ENCODE measurements at regions not wholly inside any gene's neighbourhood (a gene's known extent, or its start where the extent isn't known, plus 50 kb on each side); places are given as distances from the start of the nearest gene placed in this dataset.

DNA sequence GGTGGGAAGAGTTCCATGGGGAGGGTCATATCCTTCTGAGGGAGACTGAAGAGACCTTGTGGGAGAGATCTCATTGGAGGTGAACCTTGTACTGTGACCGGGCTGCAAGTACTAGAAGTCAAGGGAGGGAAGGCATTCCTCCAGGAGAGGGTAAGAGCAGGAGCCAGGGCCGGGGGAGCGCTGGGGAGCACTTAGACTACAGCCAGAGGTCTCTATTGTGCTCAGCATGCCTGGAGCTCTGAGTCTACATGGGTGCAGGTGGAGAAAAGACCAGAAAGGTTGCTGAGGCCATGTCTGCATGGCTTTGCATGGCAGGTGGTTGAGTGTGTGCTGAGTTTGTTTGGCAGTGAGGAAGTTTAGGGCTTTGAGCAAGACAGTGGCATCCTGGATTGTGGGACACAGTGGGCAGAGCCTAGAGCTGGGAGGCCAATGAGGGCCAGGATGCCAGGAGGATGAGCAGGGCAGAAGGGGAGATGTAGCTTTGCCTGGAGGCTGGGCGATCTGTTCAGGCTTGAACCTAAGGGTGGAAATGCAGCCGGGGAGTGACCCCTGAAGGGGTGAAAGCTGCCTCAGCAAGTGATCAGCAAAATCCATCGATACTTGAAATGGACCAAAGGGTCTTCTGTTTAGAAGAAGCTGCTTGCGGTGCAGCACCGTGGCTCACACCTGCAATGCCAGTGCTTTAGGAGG lies 317.4 kb upstream of the TNRC6C start:
- H3K4me3 Mint-ChIP-seq, result no peak overlapping the region
- H3K9me3 Mint-ChIP-seq, result no peaks in the 10 kb centered on the region
- no peak for ATAC-seq (ENCODE audit: low read depth)
- DNase-seq, result no peak
- H3K27me3 Mint-ChIP-seq, result peaks cover 33% of the 10 kb centered on the region
- no peak overlapping the region for H3K27ac Mint-ChIP-seq
- peaks cover 12% of the 10 kb centered on the region for H3K4me1 Mint-ChIP-seq
- POLR2A ChIA-PET, result no interaction called here
- no peaks in the 10 kb centered on the region for H3K36me3 Mint-ChIP-seq

DNA sequence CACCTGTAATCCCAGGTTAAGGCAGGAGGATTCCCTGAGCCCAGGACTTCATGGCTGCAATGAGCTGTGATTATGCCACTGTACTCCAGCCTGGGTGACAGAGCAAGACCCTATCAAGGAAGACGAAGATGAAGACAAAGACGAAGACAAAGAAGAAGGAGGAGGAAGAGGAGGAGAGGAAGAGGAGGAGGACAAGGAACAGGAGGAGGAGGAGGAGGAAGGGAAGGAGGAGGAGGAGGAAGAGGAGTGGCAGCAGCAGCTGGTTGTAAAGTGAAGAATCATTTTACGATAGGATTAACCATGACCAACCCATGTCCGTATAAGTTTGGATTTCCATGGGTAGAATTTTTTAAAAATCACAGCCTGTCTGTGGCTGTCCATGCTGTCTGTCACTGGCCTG lies 316.8 kb upstream of the TNRC6C start:
- POLR2A ChIA-PET, result no interaction called here
- H3K27ac Mint-ChIP-seq, result no peak overlapping the region
- no peak overlapping the region for H3K4me3 Mint-ChIP-seq
- peaks cover 15% of the 10 kb centered on the region for H3K4me1 Mint-ChIP-seq
- DNase-seq, result no peak
- peaks cover 33% of the 10 kb centered on the region for H3K27me3 Mint-ChIP-seq
- no peaks in the 10 kb centered on the region for H3K36me3 Mint-ChIP-seq
- no peaks in the 10 kb centered on the region for H3K9me3 Mint-ChIP-seq
- ATAC-seq (ENCODE audit: low read depth), result no peak

DNA sequence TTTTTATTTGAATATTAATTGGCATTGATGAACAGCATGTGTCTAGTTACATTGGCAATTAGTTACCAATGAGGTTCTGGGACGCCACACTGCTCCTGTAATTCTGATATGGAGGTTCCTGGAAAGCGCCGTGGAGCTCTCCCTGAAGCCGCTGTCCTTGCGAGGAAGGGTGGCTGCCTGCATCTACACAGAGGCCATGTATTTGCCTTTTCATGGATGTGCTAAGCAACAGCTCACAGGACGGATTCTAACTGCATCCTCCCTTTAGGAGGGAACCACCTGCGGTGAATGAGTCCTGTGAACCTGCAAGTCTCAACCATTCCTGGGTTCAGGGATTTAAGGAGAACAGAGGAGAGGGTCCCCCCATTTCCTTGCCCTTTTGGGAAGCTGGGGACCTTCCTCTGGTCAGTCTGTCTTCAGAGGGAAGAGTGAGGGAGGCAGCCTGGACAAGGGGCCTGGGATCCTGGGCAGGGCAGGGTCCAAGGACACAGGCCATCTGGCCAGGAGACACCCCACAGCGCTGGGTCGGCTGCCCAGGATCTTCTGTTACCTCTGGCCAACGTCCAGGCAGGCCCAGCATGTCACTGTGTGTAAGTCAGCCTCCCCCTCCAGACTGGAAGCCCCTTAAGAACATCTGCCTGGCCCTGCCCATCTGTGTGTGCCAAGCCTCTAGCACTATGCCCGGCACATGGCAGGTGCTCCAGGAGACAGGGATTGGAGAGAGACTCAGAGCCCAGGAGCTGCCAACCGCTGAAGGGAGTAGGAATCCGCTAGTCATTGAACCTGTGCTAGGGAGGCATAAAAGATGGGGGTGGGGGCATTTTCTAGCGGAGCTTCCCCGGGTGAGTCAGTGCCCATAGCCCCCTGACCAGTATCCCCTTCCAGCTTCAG lies 314.1 kb upstream of the TNRC6C start:
- DNase-seq (no peak), ATAC-seq (ENCODE audit: low read depth) (no peak)
- Mint-ChIP-seq H3K4me1 (peaks cover 22% of the 10 kb centered on the region), H3K36me3 (no peaks in the 10 kb centered on the region), H3K27me3 (peaks cover 26% of the 10 kb centered on the region), H3K9me3 (no peaks in the 10 kb centered on the region), H3K4me3 (no peak overlapping the region), H3K27ac (peak overlapping the region; percentile 93)
- POLR2A ChIA-PET, result interaction anchor here (0.6 to 2.7 kb wide), 5 partner anchors 19 to 313 kb away, joined by 3 to 19 read pairs (median 10); partner anchors contain the start of gene TNRC6C

DNA sequence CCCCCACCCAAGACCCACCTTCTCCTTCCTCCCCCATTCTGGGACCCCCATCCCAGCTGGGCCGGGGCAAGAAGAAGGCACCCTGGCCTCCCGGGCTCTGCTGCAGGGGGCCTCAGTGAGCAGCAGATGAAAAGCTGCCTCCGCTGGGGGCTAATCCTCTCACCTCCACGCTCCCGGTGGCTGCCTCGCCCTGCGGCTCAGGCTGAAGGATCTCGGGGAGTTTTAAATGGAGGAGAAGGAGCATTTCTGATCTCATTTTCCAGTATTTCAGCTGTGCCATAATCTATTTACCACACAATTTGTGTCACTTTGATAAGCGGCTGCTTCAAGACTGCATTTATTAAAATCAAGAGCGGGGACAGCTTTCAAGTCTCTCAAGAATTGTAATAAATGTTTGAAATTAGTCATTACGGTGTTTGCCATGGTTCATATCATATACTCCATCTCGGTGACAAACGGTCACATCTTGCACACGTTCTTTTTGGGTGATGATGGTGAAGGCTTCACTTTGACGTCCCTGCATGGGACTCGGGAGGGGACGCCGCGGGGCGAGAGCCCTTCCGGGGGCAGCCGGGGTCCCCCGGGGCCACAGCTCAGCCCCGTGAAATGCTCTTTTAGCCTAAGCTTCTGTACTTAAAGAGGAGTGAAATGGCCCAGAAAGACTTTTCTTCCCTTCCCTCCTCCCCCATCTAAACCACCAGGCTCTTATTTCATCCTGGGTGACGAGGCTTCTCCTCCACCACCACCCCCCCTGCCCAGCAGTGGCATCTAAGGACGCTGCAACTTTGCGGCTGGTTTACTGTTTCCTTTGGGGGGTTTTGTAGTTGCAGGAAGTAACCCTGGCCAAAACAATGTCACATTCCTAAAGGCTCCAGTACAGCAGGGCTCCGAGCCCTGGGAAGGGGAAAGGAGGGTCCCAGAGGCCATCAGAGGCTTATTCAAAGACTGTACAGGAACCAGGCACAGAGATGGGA lies 313.1 kb upstream of the TNRC6C start:
- peaks cover 24% of the 10 kb centered on the region for H3K4me1 Mint-ChIP-seq
- no peaks in the 10 kb centered on the region for H3K9me3 Mint-ChIP-seq
- POLR2A ChIA-PET, result interaction anchor here (0.6 to 2.7 kb wide), 8 partner anchors 9 to 312 kb away, joined by 3 to 19 read pairs (median 6); partner anchors contain the start of gene TNRC6C
- peak overlapping the region; percentile 73 for H3K4me3 Mint-ChIP-seq
- no peaks in the 10 kb centered on the region for H3K36me3 Mint-ChIP-seq
- DNase-seq (peak; percentile 63), ATAC-seq (ENCODE audit: low read depth) (peak; percentile 77)
- peaks cover 17% of the 10 kb centered on the region for H3K27me3 Mint-ChIP-seq
- peak overlapping the region; percentile 93 for H3K27ac Mint-ChIP-seq

DNA sequence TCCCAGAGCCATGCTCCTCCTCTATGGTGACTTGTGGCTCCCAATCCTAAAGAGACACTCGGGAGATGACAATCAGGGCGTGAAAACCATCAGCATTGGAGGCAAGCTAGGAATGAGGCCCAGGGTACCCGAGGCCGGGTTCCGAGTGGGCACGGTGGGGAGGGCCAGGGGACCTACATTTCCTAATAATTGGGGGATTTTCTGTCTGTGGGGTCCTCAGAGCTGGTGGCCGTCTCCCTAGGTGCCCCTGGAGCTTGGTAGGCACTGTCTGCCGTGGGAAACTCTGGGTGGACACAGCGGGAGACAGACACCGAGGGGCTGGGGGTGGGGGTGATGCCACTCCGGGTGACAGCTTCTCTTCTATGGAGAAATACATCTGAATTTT lies 312.5 kb upstream of the TNRC6C start:
- DNase-seq (no peak), ATAC-seq (ENCODE audit: low read depth) (no peak)
- Mint-ChIP-seq H3K9me3 (no peaks in the 10 kb centered on the region), H3K4me3 (peak overlapping the region; percentile 73), H3K27ac (peak overlapping the region; percentile 93), H3K4me1 (peaks cover 24% of the 10 kb centered on the region), H3K27me3 (peaks cover 10% of the 10 kb centered on the region), H3K36me3 (no peaks in the 10 kb centered on the region)
- POLR2A ChIA-PET, result interaction anchor here (0.6 to 2.7 kb wide), 6 partner anchors 10 to 312 kb away, joined by 3 to 19 read pairs (median 10); partner anchors contain the start of gene TNRC6C

DNA sequence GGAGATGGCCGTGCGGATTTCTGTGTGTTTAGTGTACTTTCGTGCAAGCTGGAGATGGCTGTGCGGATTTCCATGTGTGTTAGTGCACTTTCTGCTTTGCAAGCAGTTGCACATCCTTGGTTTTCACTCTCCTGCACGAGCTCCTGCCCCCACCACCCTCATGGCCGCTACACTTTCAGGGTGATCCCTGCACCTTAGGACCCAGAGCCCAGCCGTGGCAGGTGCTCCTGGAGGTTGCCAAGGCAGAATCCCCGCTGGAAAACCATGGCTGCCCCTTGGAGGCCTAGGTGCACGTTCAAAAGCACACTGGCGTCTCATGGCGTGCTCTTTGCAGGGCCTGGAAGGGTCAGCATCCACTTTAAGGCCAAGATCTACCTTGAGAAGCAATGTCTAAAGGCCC lies 311.0 kb upstream of the TNRC6C start:
- no peaks in the 10 kb centered on the region for H3K9me3 Mint-ChIP-seq

DNA sequence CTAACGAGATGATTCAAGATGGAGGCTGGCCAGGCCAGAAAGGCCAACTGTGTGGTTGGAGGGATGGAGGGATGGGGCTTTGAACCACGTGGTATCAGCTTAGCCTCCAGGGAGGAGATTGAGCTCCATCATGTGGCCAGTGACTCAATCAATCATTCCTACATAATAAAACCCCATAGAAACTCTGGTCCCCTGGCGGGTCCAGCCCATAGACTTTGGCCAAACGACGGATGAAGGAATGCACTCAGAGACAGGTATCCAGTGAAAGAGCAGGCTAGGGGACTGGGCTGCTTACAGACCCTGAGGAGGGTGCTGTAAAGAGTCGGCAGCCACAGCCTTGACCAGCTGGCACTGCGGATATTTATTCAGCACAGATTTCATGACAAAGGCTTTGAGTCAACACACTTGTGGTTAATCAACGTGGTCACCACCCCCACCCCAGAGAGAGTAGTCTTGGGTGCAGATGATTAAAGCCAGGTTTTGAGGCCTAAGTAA lies 308.7 kb upstream of the TNRC6C start:
- Mint-ChIP-seq H3K27me3 (peaks cover 4% of the 10 kb centered on the region), H3K4me1 (peaks cover 24% of the 10 kb centered on the region), H3K9me3 (no peaks in the 10 kb centered on the region), H3K36me3 (no peaks in the 10 kb centered on the region), H3K4me3 (no peak overlapping the region), H3K27ac (no peak overlapping the region)
- no peak for DNase-seq
- POLR2A ChIA-PET, result interaction anchor here (1.5 kb wide), 1 partner anchor 17 kb away, joined by 3 read pairs; no protein-coding TSS in a partner anchor
- ATAC-seq (ENCODE audit: low read depth), result no peak

More for the DNA sequence above, 311.0 kb upstream of the TNRC6C start:
- H3K4me3 Mint-ChIP-seq, result no peak overlapping the region
- peaks cover 7% of the 10 kb centered on the region for H3K27me3 Mint-ChIP-seq
- no peaks in the 10 kb centered on the region for H3K36me3 Mint-ChIP-seq
- POLR2A ChIA-PET, result no interaction called here
- ATAC-seq (ENCODE audit: low read depth), result no peak
- DNase-seq, result no peak
- H3K4me1 Mint-ChIP-seq, result peaks cover 24% of the 10 kb centered on the region
- no peak overlapping the region for H3K27ac Mint-ChIP-seq

DNA sequence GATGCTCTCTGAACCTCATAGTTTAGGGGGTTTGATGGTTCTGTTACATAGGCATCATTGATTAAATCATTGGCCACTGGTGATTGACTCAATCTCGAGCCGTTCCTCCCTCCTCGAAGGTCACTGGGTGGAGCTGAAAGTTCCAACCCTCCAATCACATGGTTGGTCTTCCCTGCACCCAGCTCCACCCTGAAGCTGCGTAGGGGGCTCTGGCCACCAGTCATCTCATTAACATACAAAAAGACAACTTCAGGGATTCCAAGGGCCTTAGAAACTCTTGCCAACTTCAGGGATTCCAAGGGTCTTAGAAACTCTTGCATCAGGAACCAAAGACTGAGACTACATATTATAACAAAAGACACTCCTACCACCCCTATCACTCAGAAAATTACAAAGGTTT lies 306.5 kb upstream of the TNRC6C start:
- ATAC-seq (ENCODE audit: low read depth) (no peak), DNase-seq (no peak)
- Mint-ChIP-seq H3K4me1 (peaks cover 11% of the 10 kb centered on the region), H3K9me3 (no peaks in the 10 kb centered on the region), H3K27me3 (peaks cover 12% of the 10 kb centered on the region), H3K27ac (no peak overlapping the region), H3K4me3 (no peak overlapping the region), H3K36me3 (no peaks in the 10 kb centered on the region)
- POLR2A ChIA-PET, result no interaction called here

DNA sequence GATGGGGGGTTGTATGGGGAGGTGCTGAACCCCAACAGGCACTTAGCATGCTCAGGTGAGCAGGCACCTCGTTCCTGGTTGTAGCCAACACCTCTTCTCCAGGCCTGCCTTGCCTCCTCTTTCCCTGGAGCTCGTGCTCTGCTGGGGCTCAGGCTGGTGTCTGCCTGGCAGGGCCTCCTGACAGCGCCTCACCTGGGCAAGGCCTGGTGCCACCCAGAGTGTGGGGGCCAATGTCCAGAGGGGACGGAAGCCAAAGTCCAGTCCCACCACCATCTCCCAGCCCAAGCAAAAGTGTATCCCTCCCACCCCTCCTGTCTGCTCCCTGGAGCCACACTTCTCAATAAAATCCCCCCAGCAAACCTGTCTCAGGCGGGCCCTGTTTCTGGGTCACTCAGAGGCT lies 304.2 kb upstream of the TNRC6C start:
- DNase-seq (no peak), ATAC-seq (ENCODE audit: low read depth) (no peak)
- Mint-ChIP-seq H3K4me1 (peaks cover 6% of the 10 kb centered on the region), H3K27ac (no peak overlapping the region), H3K4me3 (no peak overlapping the region), H3K36me3 (no peaks in the 10 kb centered on the region), H3K9me3 (peaks cover 5% of the 10 kb centered on the region), H3K27me3 (peaks cover 22% of the 10 kb centered on the region)
- POLR2A ChIA-PET, result no interaction called here

DNA sequence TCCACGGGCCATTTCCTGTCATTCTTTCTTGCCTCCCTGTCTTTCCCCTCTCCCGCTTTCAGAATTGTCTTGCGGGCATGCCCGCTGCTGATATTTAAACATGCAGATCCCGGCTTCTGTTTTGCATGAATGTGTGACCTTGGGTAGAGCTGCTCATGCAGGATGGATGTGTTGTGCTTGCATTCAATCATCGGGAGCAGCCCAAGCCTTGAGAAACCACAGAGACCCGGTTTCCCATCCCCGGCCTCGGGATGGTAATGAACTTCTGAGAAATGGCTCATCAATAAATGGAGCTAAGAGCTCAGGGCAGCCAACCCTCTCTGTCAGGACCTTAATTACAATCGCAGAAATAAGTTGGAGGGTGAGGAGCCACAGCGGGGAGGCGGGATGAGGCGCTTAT lies 303.7 kb upstream of the TNRC6C start:
- ATAC-seq (ENCODE audit: low read depth) (no peak), DNase-seq (no peak)
- Mint-ChIP-seq H3K4me1 (peaks cover under 1% of the 10 kb centered on the region), H3K36me3 (no peaks in the 10 kb centered on the region), H3K9me3 (peaks cover 5% of the 10 kb centered on the region), H3K27ac (no peak overlapping the region), H3K4me3 (no peak overlapping the region), H3K27me3 (peaks cover 22% of the 10 kb centered on the region)
- POLR2A ChIA-PET, result no interaction called here

DNA sequence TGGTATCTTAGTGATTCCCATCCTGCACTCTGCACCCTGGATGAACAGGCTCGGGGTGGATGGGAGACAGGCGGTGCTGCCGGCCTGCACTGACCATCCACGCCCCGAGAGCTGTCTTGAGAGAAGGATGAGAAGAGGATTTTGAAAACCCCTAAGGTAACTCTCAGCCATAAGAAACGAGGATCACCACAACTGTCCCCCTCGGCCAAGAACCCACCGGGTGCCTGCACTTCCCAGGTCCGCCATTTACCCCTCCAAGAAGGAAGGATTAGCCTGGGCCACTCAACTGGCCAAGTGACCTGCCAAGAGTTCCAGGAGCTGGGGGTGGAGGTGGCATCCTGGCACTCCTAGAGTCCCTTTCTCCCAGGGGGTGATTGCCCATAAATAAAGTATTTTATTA lies 302.4 kb upstream of the TNRC6C start:
- no peak overlapping the region for H3K27ac Mint-ChIP-seq
- H3K4me3 Mint-ChIP-seq, result no peak overlapping the region
- POLR2A ChIA-PET, result no interaction called here
- peaks cover 5% of the 10 kb centered on the region for H3K9me3 Mint-ChIP-seq
- peaks cover 2% of the 10 kb centered on the region for H3K36me3 Mint-ChIP-seq
- no peak for ATAC-seq (ENCODE audit: low read depth)
- peaks cover 27% of the 10 kb centered on the region for H3K27me3 Mint-ChIP-seq
- DNase-seq, result no peak
- no peaks in the 10 kb centered on the region for H3K4me1 Mint-ChIP-seq

DNA sequence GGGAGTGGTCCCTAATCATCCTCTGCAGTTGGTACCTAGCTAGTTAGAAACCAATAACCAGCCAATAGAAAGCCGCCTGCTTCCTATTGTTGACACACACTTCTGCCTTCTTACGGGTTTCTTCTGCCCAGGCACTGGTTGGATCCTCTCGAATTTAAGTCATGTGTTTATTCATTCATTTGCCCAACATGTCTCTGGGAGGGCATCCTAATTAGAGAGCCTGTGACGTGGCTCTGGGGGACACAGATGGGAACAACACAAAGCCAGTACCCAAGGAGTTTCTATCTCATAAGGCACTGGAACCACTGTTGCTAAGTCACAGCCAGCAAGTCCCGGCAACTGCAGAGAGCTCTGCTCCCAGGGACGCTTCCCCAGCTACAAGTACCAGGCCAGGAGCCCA lies 300.7 kb upstream of the TNRC6C start:
- POLR2A ChIA-PET, result no interaction called here

DNA sequence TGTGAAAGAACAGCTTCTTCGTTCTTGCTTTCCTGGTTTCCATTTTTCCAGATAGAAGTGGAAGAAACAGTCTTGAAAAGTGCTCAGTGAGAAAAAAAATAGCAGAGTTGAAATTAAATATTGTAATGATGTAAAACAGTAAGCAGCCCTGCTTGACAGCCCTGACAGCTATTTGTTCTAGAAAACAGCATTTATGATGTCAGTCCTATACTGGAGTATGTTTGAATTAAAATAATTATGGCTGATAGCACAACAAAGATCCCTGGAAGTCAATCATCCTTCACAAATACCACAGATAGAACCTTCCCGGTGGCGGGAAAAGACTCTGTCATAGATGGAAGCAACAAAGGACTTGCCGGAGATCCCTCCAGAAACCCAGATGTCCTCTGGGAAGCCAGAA lies 298.0 kb upstream of the TNRC6C start:
- Mint-ChIP-seq H3K4me3 (no peak overlapping the region), H3K27me3 (peaks cover 26% of the 10 kb centered on the region), H3K36me3 (peaks cover 5% of the 10 kb centered on the region), H3K27ac (no peak overlapping the region), H3K9me3 (peaks cover 6% of the 10 kb centered on the region), H3K4me1 (peaks cover 7% of the 10 kb centered on the region)
- no peak for ATAC-seq (ENCODE audit: low read depth)
- no peak for DNase-seq
- POLR2A ChIA-PET, result interaction anchor here (0.8 kb wide), 1 partner anchor 15 kb away, joined by 3 read pairs; no protein-coding TSS in a partner anchor

More for the DNA sequence above, 300.7 kb upstream of the TNRC6C start:
- Mint-ChIP-seq H3K4me1 (peaks cover 3% of the 10 kb centered on the region), H3K27ac (no peak overlapping the region), H3K9me3 (peaks cover 5% of the 10 kb centered on the region), H3K27me3 (peaks cover 28% of the 10 kb centered on the region), H3K4me3 (no peak overlapping the region), H3K36me3 (peaks cover 2% of the 10 kb centered on the region)
- ATAC-seq (ENCODE audit: low read depth) (no peak), DNase-seq (no peak)

All from activated naive CD8-positive, alpha-beta T cell treated with anti-CD3 and anti-CD28 coated beads, Interleukin-2, amount 10 ng/mL, durations not matched to agents 7 days and 5 days (primary cell).